Kidney (tissue), 13 donors: ENCODE measurements at regions not wholly inside any gene's neighbourhood (a gene's known extent, or its start where the extent isn't known, plus 50 kb on each side); places are given as distances from the start of the nearest gene placed in this dataset.

ENCODE experiments used
- DNase-seq, 5 donors: peaks; one replicate each; pipeline ENCODE4 v3.0.0-alpha.2; 2013 to 2020
- FAIRE-seq: peaks from 2 replicates; lab custom pipeline; 2012; peaks lifted over from hg19 to GRCh38; lab: Jason Lieb, UNC
- H3K27ac ChIP-seq, 2 donors: one replicate each; pipeline ENCODE4 v1.7.0; 2013; ENCODE audit warnings: low read depth in 2 of 2, low read length in 2 of 2, inconsistent platforms in 1 of 2
- H3K27me3 ChIP-seq: one replicate; pipeline ENCODE4 v1.7.1; 2013; ENCODE audit warnings: low read length, inconsistent platforms; ENCODE audit not compliant: control insufficient read depth, insufficient read depth
- H3K36me3 ChIP-seq, 3 donors: one replicate each; pipeline versions ENCODE4 v1.7.0 to v1.7.1; 2013; ENCODE audit warnings: low read length in 3 of 3, control low read depth in 1 of 3, inconsistent platforms in 1 of 3; ENCODE audit not compliant: insufficient read depth in 3 of 3, control insufficient read depth in 2 of 3
- H3K4me1 ChIP-seq, 3 donors: one replicate each; pipeline versions ENCODE4 v1.7.0 to v1.7.1; 2013; ENCODE audit warnings: low read length in 3 of 3, inconsistent platforms in 1 of 3, low read depth in 1 of 3; ENCODE audit not compliant: control insufficient read depth in 2 of 3, insufficient read depth in 2 of 3
- H3K4me3 ChIP-seq, 3 donors: one replicate each; pipeline versions ENCODE4 v1.7.0 to v1.8.1; 2013; ENCODE audit warnings: low read length in 3 of 3, control low read depth in 1 of 3, inconsistent platforms in 1 of 3
- H3K9ac ChIP-seq, 3 donors: one replicate each; pipeline versions ENCODE4 v1.7.0 to v1.7.1; 2013; ENCODE audit warnings: low read length in 3 of 3, control low read depth in 1 of 3, inconsistent platforms in 1 of 3
- H3K9me3 ChIP-seq, 3 donors: one replicate each; pipeline versions ENCODE4 v1.7.0 to v1.7.1; 2013; ENCODE audit warnings: low read length in 3 of 3, control low read depth in 1 of 3, inconsistent platforms in 1 of 3; ENCODE audit not compliant: control insufficient read depth in 2 of 3, insufficient read depth in 1 of 3
- intact Hi-C: fragments of 100-400 bp; cut with DNase I; formaldehyde crosslinking; loops from one replicate; pipeline ENCODE4 v1.11.1; 2022
- TF ChIP-seq, protein P1 (sequence below): IDR thresholded peaks from 3 replicates; pipeline ENCODE4 v1.5.1; 2012; ENCODE audit warnings: mild to moderate bottlenecking, moderate library complexity, borderline replicate concordance; ENCODE audit not compliant: insufficient read depth; ENCODE audit errors: extremely low read depth
- donor health status: control.
- donor health status: control.
- donor health status: control.
- donor health status: control.
- donor health status: control.
- donor health status: DM: yes; HTN: yes; CAD: no.
- donor health status: Normal renal cell carcinoma (clear cell type).

DNA sequence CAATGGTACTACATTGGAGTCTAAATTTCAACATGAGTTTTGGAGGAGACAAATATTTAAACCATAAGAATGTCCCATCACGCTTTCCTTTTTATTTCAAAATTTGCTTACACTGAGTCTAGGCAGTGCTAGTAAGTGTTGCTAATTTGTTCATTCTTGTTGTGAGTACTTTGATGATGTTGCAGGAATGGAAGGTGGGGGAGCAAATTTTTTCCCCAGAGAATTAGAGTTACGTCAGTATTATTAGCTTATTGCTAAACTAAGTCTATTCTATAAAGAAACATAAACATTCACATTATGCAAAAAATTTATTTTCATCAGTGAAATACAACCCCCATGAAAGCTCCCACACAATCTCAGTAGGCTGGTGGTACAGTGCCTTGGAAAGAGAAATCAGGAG is 88.0 kb downstream of the BLID start:
- Histone ChIP-seq H3K27ac (no peak overlapping the region), H3K4me1 (no peaks in the 10 kb centered on the region), H3K9me3 (no peaks in the 10 kb centered on the region), H3K36me3 (no peaks in the 10 kb centered on the region), H3K27me3 (no peaks in the 10 kb centered on the region), H3K9ac (no peak overlapping the region), H3K4me3 (no peak overlapping the region)
- FAIRE-seq: no peak
- no peak for DNase-seq
- TF ChIP-seq, protein P1, sequence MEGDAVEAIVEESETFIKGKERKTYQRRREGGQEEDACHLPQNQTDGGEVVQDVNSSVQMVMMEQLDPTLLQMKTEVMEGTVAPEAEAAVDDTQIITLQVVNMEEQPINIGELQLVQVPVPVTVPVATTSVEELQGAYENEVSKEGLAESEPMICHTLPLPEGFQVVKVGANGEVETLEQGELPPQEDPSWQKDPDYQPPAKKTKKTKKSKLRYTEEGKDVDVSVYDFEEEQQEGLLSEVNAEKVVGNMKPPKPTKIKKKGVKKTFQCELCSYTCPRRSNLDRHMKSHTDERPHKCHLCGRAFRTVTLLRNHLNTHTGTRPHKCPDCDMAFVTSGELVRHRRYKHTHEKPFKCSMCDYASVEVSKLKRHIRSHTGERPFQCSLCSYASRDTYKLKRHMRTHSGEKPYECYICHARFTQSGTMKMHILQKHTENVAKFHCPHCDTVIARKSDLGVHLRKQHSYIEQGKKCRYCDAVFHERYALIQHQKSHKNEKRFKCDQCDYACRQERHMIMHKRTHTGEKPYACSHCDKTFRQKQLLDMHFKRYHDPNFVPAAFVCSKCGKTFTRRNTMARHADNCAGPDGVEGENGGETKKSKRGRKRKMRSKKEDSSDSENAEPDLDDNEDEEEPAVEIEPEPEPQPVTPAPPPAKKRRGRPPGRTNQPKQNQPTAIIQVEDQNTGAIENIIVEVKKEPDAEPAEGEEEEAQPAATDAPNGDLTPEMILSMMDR: no peak
- intact Hi-C loops: no loop called here

DNA sequence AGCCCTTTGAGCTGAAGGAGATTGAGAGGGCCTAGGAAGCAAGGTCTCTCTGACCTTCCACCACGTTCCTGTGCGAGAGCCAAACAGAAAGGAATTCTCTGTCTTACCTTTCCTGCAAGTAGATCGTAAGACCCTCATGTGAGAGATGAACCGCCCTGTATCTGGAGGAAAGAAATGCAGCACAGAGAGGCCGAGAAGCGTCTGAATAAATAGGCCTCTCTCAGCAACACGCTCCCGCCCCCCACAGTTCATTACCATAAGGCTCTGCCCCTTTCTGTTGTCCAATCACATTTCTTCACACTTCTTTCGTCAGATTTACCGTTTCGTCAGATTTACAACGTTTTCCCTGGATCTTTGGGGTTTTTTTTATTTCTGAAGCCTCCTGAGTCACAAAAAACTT is 90.3 kb downstream of the BLID start:
- no peak for FAIRE-seq
- intact Hi-C loops: no loop called here
- TF ChIP-seq, protein P1: no peak

GRCh38 chr11:122024278-122024677 is 91.7 kb downstream of the BLID start:
- Histone ChIP-seq H3K4me1 (no peaks in the 10 kb centered on the region), H3K9ac (no peak overlapping the region), H3K36me3 (no peaks in the 10 kb centered on the region), H3K4me3 (no peak overlapping the region), H3K27ac (no peak overlapping the region), H3K9me3 (no peaks in the 10 kb centered on the region), H3K27me3 (no peaks in the 10 kb centered on the region)
- DNase-seq (no peak), FAIRE-seq (no peak)
- TF ChIP-seq, protein P1: no peak
- intact Hi-C loops: no loop called here

More for the DNA sequence above, 90.3 kb downstream of the BLID start:
- H3K27me3 ChIP-seq: no peaks in the 10 kb centered on the region
- H3K4me1 ChIP-seq: no peaks in the 10 kb centered on the region
- no peaks in the 10 kb centered on the region for H3K9me3 ChIP-seq
- H3K27ac ChIP-seq: no peak overlapping the region
- no peak for DNase-seq
- H3K9ac ChIP-seq: no peak overlapping the region
- no peaks in the 10 kb centered on the region for H3K36me3 ChIP-seq
- no peak overlapping the region for H3K4me3 ChIP-seq

DNA sequence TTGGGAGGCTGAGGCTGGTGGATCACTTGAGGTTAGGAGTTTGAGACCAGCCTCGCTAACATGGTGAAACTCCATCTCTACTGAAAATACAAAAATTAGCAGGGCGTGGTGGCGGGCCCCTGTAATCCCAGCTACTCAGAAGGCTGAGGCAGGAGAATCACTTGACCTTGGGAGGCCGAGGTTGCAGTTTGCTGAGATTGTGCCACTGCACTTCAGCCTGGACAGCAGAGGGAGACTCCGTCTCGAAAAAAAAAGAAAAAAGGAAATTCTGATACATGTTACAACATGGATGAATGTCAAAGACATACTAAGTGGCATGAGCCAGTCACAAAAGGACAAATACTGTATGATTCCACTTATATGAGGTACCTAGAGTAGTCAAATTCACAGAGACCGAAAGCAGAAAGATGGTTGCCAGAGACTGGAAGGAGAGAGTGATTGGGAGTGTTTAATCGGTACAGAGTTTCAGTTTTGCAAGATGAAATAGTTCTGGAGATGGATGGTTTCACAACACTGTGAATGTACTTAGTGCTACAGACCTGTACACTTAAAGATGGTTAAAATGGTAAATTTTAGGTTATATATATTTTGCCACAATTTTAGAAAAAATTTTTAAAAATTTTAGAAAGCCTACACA is 92.3 kb downstream of the BLID start:
- FAIRE-seq: no peak
- TF ChIP-seq, protein P1: no peak

More for the DNA sequence above, 92.3 kb downstream of the BLID start:
- intact Hi-C loops: no loop called here
- H3K27ac ChIP-seq: no peak overlapping the region
- H3K27me3 ChIP-seq: no peaks in the 10 kb centered on the region
- no peaks in the 10 kb centered on the region for H3K4me1 ChIP-seq
- H3K9me3 ChIP-seq: no peaks in the 10 kb centered on the region
- no peak for DNase-seq
- no peak overlapping the region for H3K4me3 ChIP-seq
- no peak overlapping the region for H3K9ac ChIP-seq
- H3K36me3 ChIP-seq: no peaks in the 10 kb centered on the region
